ENCODE measurements at regions not wholly inside any gene's neighbourhood (a gene's known extent, or its start where the extent isn't known, plus 50 kb on each side); places are given as distances from the start of the nearest gene placed in this dataset.
"Not testable (repeated sequence)": the region's sequence is repeated elsewhere in the genome, so short reads cannot be mapped to it uniquely, and the experiment has no call there.

GRCh38 chr2:48195169-48195568, 119.3 kb upstream of the FOXN2 start:
- TF ChIP-seq CTCF (IDR thresholded peaks at IDR 0.05; ENCODE audit: insufficient read depth, low read depth, low read length): no peak
- no peak for DNase-seq (ENCODE audit: low read depth)
- no peak overlapping the region for H3K4me3 ChIP-seq (ENCODE audit: low read depth, low read length)

GRCh38 chr2:48197618-48198017, 116.9 kb upstream of the FOXN2 start:
- no peak for TF ChIP-seq CTCF (IDR thresholded peaks at IDR 0.05; ENCODE audit: insufficient read depth, low read depth, low read length)
- DNase-seq (ENCODE audit: low read depth): no peak

GRCh38 chr2:48198371-48198770, 116.1 kb upstream of the FOXN2 start:
- no peak overlapping the region for H3K4me3 ChIP-seq (ENCODE audit: low read depth, low read length)
- no peak for TF ChIP-seq CTCF (IDR thresholded peaks at IDR 0.05; ENCODE audit: insufficient read depth, low read depth, low read length)
- DNase-seq (ENCODE audit: low read depth): no peak

More at GRCh38 chr2:48197618-48198017, 116.9 kb upstream of the FOXN2 start:
- H3K4me3 ChIP-seq (ENCODE audit: low read depth, low read length): no peak overlapping the region

- DNase-seq (ENCODE audit: low read depth): no peak
- no peak for TF ChIP-seq CTCF (IDR thresholded peaks at IDR 0.05; ENCODE audit: insufficient read depth, low read depth, low read length)
- no peak overlapping the region for H3K4me3 ChIP-seq (ENCODE audit: low read depth, low read length)
These were observed 115.4 kb upstream of the FOXN2 start for GRCh38 chr2:48199070-48199469.

- TF ChIP-seq CTCF (IDR thresholded peaks at IDR 0.05; ENCODE audit: insufficient read depth, low read depth, low read length): no peak
- no peak for DNase-seq (ENCODE audit: low read depth)
- H3K4me3 ChIP-seq (ENCODE audit: low read depth, low read length): no peak overlapping the region
These were observed 113.7 kb upstream of the FOXN2 start for GRCh38 chr2:48200620-48201293.

- H3K4me3 ChIP-seq (ENCODE audit: low read depth, low read length); DNase-seq (ENCODE audit: low read depth): not testable (repeated sequence)
These were observed 113.0 kb upstream of the FOXN2 start for GRCh38 chr2:48201435-48201834.

- no peak for TF ChIP-seq CTCF (IDR thresholded peaks at IDR 0.05; ENCODE audit: insufficient read depth, low read depth, low read length)
- DNase-seq (ENCODE audit: low read depth): no peak
- H3K4me3 ChIP-seq (ENCODE audit: low read depth, low read length): no peak overlapping the region
These were observed 111.4 kb upstream of the FOXN2 start for GRCh38 chr2:48202863-48203642.

All from fibroblast of villous mesenchyme (primary cell).